Peyer's patch (tissue), 4 donors: ENCODE measurements at regions not wholly inside any gene's neighbourhood (a gene's known extent, or its start where the extent isn't known, plus 50 kb on each side); places are given as distances from the start of the nearest gene placed in this dataset.
"Not testable (repeated sequence)": the region's sequence is repeated elsewhere in the genome, so short reads cannot be mapped to it uniquely, and the experiment has no call there.

ENCODE experiments used
- DNase-seq, 3 donors: peaks; one replicate each; pipeline ENCODE4 v3.0.0-alpha.2; 2017 to 2019
- H3K27ac ChIP-seq, 4 donors: fragments of 200-600 bp; sonication (generic); one replicate each; pipeline ENCODE4 v1.5.1; 2016 to 2019
- H3K27me3 ChIP-seq, 2 donors: fragments of 200-600 bp; sonication (generic); one replicate each; pipeline ENCODE4 v1.5.1; 2019
- H3K36me3 ChIP-seq, 3 donors: fragments of 200-600 bp; sonication (generic); one replicate each; pipeline ENCODE4 v1.5.1; 2016 to 2019
- H3K4me1 ChIP-seq, 4 donors: fragments of 200-600 bp; sonication (generic); one replicate each; pipeline ENCODE4 v1.5.1; 2016 to 2019
- H3K4me3 ChIP-seq, 4 donors: fragments of 200-600 bp; sonication (generic); 1 replicate in 3 of 4; 2 replicates in 1 of 4; pipeline ENCODE4 v1.5.1; 2016 to 2019; ENCODE audit warnings: mild to moderate bottlenecking in 1 of 4
- H3K9me3 ChIP-seq, 4 donors: fragments of 200-600 bp; sonication (generic); one replicate each; pipeline ENCODE4 v1.5.1; 2016 to 2019; ENCODE audit warnings: mild to moderate bottlenecking in 1 of 4
- POLR2A ChIP-seq, 2 donors: fragments of 450-650 bp; IDR thresholded peaks; one replicate each; pipeline ENCODE4 v1.5.1; 2017; ENCODE audit warnings: antibody characterized with exemption in 2 of 2, mild to moderate bottlenecking in 2 of 2, moderate library complexity in 2 of 2
- TF ChIP-seq, protein P1 (sequence below), 6 experiments: fragments of 450-650 bp in 4 of 6; fragments of 200-600 bp in 2 of 6; sonication (generic) in 1 of 6; IDR thresholded peaks; one replicate each; pipeline ENCODE4 v1.5.1; 2017 to 2019; ENCODE audit warnings: antibody characterized with exemption in 6 of 6, mild to moderate bottlenecking in 3 of 6, moderate library complexity in 1 of 6

DNA sequence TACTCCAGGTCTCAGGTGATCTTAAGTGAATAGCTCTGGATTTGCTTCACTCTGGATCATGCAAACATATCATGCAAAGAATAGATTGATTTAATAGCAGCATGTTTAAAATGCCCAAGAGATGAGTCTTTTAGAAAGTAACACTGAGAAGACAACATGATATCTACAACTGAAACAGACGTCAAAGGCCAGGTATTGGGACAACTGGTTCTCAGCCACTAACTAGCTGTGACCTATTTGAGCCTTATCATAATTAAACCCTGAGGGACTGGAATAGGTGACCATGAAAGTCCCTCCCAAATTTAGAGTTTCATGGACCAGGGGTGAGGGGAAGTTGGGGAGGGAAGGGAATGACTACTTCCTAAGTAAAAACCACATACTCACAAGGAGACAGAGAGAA, 95.7 kb downstream of the NIBAN1 start:
- Histone ChIP-seq H3K4me3 (no peak overlapping the region), H3K27me3 (no peaks in the 10 kb centered on the region), H3K27ac (no peak overlapping the region), H3K4me1 (no peaks in the 10 kb centered on the region), H3K9me3 (no peaks in the 10 kb centered on the region), H3K36me3 (no peaks in the 10 kb centered on the region)
- DNase-seq = no peak
- no peak for TF ChIP-seq POLR2A (IDR thresholded peaks at IDR 0.05)
- TF ChIP-seq, protein P1, sequence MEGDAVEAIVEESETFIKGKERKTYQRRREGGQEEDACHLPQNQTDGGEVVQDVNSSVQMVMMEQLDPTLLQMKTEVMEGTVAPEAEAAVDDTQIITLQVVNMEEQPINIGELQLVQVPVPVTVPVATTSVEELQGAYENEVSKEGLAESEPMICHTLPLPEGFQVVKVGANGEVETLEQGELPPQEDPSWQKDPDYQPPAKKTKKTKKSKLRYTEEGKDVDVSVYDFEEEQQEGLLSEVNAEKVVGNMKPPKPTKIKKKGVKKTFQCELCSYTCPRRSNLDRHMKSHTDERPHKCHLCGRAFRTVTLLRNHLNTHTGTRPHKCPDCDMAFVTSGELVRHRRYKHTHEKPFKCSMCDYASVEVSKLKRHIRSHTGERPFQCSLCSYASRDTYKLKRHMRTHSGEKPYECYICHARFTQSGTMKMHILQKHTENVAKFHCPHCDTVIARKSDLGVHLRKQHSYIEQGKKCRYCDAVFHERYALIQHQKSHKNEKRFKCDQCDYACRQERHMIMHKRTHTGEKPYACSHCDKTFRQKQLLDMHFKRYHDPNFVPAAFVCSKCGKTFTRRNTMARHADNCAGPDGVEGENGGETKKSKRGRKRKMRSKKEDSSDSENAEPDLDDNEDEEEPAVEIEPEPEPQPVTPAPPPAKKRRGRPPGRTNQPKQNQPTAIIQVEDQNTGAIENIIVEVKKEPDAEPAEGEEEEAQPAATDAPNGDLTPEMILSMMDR (IDR thresholded peaks at IDR 0.05) = no peak

- Histone ChIP-seq H3K27ac (no peak overlapping the region), H3K9me3 (no peaks in the 10 kb centered on the region), H3K4me3 (no peak overlapping the region), H3K4me1 (no peaks in the 10 kb centered on the region), H3K27me3 (no peaks in the 10 kb centered on the region), H3K36me3 (no peaks in the 10 kb centered on the region)
- DNase-seq = no peak
- TF ChIP-seq, protein P1 (IDR thresholded peaks at IDR 0.05) = no peak
- no peak for TF ChIP-seq POLR2A (IDR thresholded peaks at IDR 0.05)
Observed at GRCh38 chr1:184878002-184878401, 96.3 kb downstream of the NIBAN1 start.

GRCh38 chr1:184876015-184876414, 98.3 kb downstream of the NIBAN1 start:
- H3K27ac ChIP-seq, H3K9me3 ChIP-seq, H3K4me3 ChIP-seq, H3K27me3 ChIP-seq, H3K4me1 ChIP-seq, H3K36me3 ChIP-seq, DNase-seq: not testable (repeated sequence)

- no peak for DNase-seq
- Histone ChIP-seq H3K4me3 (no peak overlapping the region), H3K4me1 (no peaks in the 10 kb centered on the region), H3K27me3 (no peaks in the 10 kb centered on the region), H3K9me3 (no peaks in the 10 kb centered on the region), H3K27ac (no peak overlapping the region), H3K36me3 (no peaks in the 10 kb centered on the region)
- TF ChIP-seq POLR2A (IDR thresholded peaks at IDR 0.05) = no peak
- TF ChIP-seq, protein P1 (IDR thresholded peaks at IDR 0.05) = no peak
Observed at GRCh38 chr1:184875218-184875617, 99.1 kb downstream of the NIBAN1 start.

GRCh38 chr1:184870319-184870718, 104.0 kb downstream of the NIBAN1 start:
- DNase-seq = no peak
- Histone ChIP-seq H3K27me3 (no peaks in the 10 kb centered on the region), H3K27ac (no peak overlapping the region), H3K9me3 (no peaks in the 10 kb centered on the region), H3K36me3 (no peaks in the 10 kb centered on the region), H3K4me3 (no peak overlapping the region), H3K4me1 (peaks cover 0 to 5% (median 2%) of the 10 kb centered on the region in 4 donors)
- TF ChIP-seq, protein P1 (IDR thresholded peaks at IDR 0.05) = no peak
- TF ChIP-seq POLR2A (IDR thresholded peaks at IDR 0.05) = no peak

DNA sequence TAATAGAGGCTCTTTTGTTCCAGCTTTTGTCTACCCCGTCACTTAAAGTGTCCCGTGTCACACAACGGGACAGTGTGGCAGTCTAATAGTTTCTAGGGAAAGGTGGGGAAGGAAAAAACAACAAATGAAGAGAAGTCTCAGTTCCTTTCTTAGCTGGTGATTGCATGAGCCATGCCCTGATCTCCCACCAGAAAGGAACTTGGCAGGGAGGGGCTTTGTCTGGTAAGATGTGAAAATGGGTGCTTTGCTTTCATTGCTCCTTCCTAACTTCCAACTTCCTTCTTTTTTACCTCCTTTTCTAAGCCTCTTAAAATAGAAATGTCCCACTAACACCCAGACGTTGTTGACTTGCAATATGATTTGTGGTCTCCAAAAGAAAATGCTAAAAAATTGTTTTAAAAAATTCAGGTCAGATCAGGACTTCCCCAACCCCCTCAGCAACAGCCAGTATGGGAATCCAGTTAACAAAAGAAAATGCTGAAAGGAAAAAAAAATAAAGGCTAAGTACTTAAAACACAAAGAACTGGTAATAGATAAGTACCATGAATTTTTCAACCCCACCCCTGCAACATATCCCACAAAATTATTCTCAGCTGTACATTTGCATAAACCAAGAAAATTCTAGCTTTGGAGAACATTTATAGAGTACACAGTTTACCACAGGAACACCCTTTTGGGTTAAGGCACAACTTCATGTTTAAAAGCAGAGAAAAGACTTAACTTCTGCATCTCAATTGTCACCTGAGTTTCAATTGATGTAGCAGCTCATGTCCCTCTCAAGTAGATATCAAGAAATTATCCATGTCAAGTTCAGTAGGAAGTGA, 106.2 kb downstream of the NIBAN1 start:
- Histone ChIP-seq H3K36me3 (no peaks in the 10 kb centered on the region), H3K4me1 (peaks cover 0 to 5% (median 2%) of the 10 kb centered on the region in 4 donors), H3K27ac (peak overlapping the region; percentile 50 to 78 (median 62)), H3K4me3 (no peak overlapping the region), H3K9me3 (no peaks in the 10 kb centered on the region), H3K27me3 (no peaks in the 10 kb centered on the region)
- DNase-seq = no peak
- no peak for TF ChIP-seq POLR2A (IDR thresholded peaks at IDR 0.05)
- TF ChIP-seq, protein P1 (IDR thresholded peaks at IDR 0.05) = no peak
